GM18868 (cell line): ENCODE measurements at regions not wholly inside any gene's neighbourhood (a gene's known extent, or its start where the extent isn't known, plus 50 kb on each side); places are given as distances from the start of the nearest gene placed in this dataset.

Experiments used
- ATAC-seq: cut with Tn5 transposase; IDR thresholded peaks from one replicate; pipeline ENCODE4 v1.9.1; 2021; ENCODE audit warnings: mild to moderate bottlenecking, moderate library complexity; ENCODE audit not compliant: unreplicated experiment

GRCh38 chr5:130279386-130279785 lies 375.1 kb downstream of the CHSY3 start:
- ATAC-seq: no peak

- no peak for ATAC-seq
Measured at GRCh38 chr5:130278136-130278535, 373.9 kb downstream of the CHSY3 start.

- ATAC-seq: no peak
Measured at GRCh38 chr5:130277522-130277921, 373.3 kb downstream of the CHSY3 start.

- ATAC-seq: no peak
Measured at GRCh38 chr5:130277002-130277401, 372.7 kb downstream of the CHSY3 start.

GRCh38 chr5:130272837-130273236 lies 368.6 kb downstream of the CHSY3 start:
- ATAC-seq: no peak

- no peak for ATAC-seq
Measured at GRCh38 chr5:130270786-130271185, 366.5 kb downstream of the CHSY3 start.

GRCh38 chr5:130268489-130268888 lies 364.2 kb downstream of the CHSY3 start:
- ATAC-seq: no peak

GRCh38 chr5:130267926-130268325 lies 363.7 kb downstream of the CHSY3 start:
- no peak for ATAC-seq

GRCh38 chr5:130260481-130260880 lies 356.2 kb downstream of the CHSY3 start:
- no peak for ATAC-seq

GRCh38 chr5:130251931-130252330 lies 347.7 kb downstream of the CHSY3 start:
- no peak for ATAC-seq

GRCh38 chr5:130243641-130244040 lies 339.4 kb downstream of the CHSY3 start:
- no peak for ATAC-seq

GRCh38 chr5:130237721-130238120 lies 333.5 kb downstream of the CHSY3 start:
- ATAC-seq: no peak
